RCC 7860 (cell line): ENCODE measurements at regions not wholly inside any gene's neighbourhood (a gene's known extent, or its start where the extent isn't known, plus 50 kb on each side); places are given as distances from the start of the nearest gene placed in this dataset.

Experiments
- DNase-seq: peaks from one replicate; pipeline ENCODE4 v3.0.0-alpha.2; 2015; ENCODE audit warnings: low spot score
- FAIRE-seq: peaks from 2 replicates; lab custom pipeline; 2012; peaks lifted over from hg19 to GRCh38; lab: Jason Lieb, UNC

DNA sequence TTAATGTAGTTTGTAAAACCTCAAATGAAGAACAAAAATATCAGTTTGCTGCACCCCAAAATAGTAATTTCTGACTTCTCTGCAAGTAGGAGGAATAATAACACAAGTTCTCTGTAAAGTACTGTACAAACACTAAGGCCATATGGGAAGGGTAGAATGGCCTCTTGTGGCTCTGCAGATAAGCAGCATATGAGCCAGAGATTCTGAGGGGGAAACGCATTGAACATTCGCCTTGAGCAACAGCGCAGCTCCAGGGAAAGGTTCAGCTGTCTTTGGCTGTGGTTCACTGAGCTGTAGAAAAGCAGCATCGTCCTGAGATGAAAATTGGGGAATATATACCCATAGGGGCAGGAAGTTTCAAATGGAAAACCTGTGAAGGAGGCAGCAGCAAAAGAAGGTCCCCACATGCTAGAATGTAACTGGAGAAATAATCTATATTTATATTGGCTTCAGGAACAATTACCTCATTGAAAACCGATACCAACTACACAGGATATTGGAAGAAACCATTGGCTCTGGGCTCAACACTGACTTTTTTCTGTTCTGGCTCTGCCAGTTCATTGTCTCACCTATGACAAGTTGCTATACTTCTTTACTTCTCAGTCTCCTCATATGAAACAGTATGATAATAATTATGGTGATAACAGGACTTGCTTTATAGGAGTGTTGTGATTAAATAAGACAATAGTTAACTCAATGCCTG, 357.6 kb upstream of the CPEB2 start:
- no peak for FAIRE-seq
- no peak for DNase-seq

DNA sequence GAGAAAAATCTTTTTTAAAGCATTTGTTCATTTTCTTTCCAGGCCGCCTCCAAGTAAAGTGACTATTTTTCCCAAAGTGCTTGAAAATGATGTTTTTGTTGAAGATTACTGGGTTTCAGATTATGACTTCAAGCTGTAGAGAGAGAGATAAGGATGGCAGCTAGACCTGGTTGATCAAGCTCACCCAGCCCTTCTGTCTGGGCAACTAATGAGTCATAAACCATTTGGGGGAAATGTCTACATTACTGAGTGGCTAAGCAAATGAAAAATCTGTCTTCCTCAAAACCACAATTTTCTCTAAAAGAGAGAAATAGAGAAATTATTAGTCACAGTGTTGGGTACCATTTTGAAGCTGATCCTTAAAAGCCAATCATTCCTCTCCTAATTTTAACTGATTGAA, 355.4 kb upstream of the CPEB2 start:
- peak; percentile 7 for DNase-seq
- peak; percentile 38 for FAIRE-seq

DNA sequence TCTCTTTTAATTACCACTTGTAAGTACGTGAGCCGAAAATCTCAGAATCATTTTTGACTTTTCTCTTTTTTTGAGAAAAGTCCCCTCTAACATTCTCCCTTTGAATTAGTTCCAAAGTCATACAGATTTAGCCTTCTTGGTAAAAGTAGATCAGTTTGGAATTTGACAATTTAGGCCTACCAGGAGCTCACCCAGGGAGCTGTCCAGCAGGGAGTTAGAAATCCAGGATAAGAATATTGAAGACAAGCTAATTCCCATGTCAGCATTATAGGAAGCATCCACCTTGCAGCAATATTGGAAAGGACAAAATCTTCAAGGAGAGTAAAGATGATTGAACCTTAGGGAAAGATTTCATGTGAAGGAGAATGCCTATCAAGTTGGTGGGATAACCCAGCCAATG, 352.2 kb upstream of the CPEB2 start:
- FAIRE-seq (no peak), DNase-seq (no peak)

DNA sequence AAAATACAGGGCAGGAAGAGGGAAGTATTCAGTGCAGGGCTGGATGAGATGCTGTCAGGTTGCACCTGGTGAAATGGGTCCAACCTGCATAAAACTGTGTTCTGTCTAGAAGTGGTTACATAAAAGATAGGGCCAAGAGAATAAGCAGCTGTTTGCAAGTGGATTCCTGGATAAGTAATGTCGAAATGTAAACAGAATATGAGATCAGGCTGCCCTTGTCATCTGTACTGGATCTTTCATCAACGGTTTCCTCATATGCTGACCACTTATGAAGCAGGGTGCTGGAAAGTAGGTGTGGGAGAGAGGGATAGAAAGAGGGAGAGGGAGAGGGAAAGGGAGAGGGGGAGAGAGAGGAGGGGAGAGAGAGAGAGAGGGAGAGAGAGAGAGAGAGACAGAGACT, 349.8 kb upstream of the CPEB2 start:
- no peak for FAIRE-seq
- DNase-seq = no peak

DNA sequence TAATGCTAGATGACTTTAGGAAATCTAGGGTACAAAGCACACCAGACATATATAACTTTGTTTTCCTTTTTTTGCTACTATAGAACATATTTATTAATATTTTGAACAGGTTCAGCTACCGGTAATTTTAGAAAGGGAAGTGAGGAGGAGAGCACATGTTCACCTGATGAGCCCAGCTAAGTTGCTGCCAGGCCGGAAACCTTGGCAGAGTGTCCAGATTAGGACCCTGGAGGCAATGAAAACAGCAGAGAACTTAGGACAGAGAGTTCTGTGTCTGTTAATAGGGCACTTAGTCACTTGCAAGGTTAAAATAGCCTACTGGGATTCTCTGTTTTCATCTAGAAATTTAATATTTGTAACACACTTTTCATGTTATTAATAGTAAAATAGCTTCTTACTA, 348.9 kb upstream of the CPEB2 start:
- no peak for FAIRE-seq

DNA sequence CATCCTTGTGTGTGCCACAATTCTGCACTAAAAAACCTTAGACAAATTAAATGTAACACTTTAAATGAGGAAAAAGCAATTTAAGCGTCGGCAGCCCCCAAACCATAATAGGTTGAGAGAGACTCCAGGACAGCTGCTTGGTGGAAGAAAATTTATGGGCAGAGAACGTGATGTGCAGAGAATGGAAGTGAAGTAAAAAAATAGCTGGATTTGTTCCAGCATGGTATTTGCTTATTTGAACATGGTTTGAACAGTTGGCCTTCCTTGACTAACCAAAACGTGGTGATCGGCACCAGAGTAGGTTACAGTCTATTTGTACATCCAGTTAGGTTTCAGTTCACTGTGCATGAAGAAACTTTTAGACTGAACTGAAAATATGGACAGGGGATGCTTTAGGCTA, 343.0 kb upstream of the CPEB2 start:
- no peak for DNase-seq
- FAIRE-seq = no peak

More for the DNA sequence above, 348.9 kb upstream of the CPEB2 start:
- no peak for DNase-seq

DNA sequence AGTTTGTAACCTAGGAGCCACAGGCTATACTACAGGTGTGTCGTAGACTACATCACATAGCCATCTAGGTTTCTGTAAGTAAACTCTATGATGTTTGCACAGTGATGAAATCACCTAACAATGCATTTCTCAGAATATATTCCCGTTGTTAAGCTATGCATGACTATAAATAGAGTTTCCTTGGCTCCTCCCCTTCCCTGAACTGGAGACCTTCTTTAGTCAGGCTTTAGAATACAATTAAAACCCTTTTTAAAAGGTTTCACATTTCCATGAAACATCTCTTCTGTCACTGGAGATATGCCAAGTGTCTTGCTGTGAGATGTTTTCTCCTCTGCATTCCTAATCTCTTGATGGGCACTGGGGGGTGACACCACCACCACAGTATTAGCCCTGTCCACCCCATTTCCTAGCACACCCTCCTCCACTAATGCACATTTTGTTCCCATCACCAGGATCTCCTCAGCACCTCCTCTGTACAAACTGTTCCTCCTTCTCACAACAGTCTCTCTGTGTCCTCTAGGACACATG, 334.6 kb upstream of the CPEB2 start:
- FAIRE-seq (no peak), DNase-seq (no peak)

DNA sequence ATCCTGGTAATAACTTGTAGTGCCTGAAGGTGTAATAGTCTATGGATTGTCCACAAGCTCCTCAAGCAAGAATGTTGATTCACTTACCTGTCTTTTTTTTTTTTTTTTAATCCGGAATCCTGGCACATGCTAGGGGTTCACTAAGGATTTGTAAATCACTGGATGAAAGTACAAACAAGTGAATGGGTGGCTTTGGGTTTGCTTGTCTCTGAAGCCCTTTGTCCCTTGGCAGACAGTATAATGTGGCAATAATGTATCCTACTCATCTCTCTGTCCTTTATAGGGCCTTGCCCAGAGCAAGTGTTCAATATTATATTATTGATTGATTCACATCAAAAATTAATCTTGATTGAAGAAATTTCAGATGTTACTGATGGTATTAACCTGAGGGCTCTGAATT, 334.0 kb upstream of the CPEB2 start:
- FAIRE-seq (no peak), DNase-seq (no peak)

DNA sequence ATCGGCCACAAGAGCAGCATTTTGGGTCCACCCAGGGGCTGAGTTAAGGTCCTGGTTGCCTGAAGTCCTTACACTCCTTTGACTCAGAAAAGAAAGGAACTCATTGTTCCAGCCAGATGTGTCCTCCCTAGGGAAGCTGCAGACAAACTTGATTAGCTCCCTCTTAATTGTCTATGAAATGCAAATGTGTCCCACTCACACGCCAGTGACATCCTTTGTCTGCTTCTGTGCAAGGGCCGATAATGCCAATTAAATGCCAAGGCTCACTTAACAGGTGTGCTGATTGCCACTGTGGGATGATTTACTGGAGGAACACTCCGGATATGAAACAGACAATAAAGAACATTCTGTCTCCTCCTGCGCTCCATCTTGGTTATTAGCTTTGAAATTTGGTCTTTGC, 332.9 kb upstream of the CPEB2 start:
- DNase-seq = no peak

DNA sequence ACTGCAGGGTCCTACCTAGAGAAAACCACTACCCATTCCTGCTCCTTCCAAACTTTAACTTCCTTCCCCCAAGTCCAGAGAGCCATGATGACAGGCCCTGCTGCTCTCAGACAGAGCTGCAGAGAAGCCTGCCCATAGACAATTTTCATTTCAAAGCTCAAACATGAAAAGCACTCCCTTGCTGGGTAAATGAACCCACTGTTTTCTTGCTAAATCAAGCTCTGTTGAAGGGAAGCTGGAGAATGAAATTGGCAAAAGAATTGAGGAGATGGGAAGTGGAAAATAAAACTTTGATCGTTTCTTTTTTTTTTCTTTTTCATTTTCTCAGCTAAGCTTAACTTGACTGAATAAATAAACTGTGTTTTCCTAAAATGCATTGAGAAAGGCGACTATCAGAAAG, 331.1 kb upstream of the CPEB2 start:
- DNase-seq = no peak
- FAIRE-seq = no peak

More for the DNA sequence above, 332.9 kb upstream of the CPEB2 start:
- no peak for FAIRE-seq

DNA sequence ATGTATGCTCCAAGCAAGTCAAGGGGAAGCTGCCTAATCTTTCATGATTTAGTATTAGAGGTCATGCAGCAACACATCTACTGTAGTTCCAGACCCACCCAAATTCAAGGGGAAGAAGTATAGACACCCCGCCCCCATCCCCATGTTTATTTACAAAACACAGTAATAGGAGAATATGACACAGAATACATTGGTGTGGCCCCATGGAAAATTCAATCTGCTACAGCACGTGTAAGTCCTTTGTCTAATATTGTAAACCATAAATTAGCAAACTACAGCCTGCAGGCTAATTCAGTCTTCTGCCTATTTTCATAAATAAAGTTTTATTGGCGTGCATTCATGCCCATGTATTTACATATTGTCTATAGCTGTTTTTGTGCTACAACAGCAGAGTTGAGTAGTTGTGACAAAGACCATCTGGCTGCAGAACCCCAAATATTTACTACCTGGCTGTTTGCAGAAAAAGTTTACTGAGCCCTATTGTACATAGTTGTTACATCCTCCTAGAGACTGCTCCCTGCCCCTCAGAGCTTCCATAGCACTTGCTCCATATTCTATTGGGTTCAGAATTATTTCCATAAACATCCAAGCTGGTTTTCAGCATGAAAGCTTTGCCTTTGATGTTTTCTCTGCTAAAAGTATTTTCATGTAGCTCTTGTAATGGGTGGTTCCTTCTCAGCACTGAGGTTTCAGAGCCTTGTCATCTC, 326.8 kb upstream of the CPEB2 start:
- no peak for DNase-seq
- no peak for FAIRE-seq

DNA sequence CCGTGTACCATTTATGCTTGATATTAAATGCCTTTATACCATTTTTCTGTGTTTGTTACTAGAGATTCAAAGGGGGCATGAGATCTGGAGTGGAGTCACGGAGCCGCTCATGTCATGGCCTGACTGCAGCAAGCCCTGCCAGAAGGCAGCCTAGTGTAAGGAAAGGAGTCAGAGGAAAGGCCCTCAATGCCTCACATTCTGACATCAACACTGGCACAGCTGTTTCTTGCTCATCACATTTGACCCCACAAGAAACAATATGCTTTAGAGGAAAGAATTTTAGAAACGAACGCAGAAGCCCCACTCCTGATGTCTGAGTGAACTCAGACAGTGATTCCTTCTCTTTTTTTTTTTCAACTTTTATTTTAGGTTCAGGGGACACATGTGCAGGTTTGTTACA, 322.4 kb upstream of the CPEB2 start:
- FAIRE-seq (no peak), DNase-seq (no peak)

DNA sequence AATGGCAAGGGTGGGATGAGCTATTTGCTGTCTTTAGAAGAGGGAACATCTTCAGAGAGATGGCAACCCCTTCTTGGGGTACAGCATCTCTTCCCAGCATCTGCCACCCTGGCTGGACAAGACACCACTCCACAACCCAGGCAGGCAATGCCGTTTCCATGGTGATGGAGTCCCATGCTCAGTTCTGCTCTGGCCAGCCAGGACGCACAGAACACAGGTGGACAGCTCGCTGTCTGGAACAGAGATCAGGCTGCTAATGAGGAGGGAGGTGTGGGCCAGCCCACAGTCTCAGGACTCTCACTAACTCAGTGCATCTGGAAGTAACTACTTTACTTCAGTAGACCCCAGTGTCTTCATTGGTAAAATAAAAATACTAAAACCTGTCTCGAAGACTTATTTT, 321.0 kb upstream of the CPEB2 start:
- FAIRE-seq = no peak
- no peak for DNase-seq

DNA sequence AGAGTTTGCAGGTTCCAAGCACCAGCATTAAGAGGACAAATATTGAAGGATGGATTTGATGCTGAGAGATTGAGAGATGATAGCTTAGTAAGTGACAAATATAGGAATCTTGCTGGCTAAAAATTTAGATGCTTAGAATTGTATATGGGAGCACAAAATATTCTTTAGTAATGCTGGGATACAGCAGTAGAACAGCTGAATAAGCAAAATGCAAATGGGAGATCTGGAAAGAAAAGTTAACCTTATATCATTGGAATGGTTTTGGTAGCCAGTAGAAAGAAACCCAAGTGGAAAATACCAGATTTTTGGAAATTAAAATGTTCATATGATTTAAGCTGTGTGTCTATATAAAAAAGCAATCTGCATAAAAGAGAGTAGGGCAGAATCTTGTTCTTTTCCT, 308.6 kb upstream of the CPEB2 start:
- FAIRE-seq (no peak), DNase-seq (no peak)

DNA sequence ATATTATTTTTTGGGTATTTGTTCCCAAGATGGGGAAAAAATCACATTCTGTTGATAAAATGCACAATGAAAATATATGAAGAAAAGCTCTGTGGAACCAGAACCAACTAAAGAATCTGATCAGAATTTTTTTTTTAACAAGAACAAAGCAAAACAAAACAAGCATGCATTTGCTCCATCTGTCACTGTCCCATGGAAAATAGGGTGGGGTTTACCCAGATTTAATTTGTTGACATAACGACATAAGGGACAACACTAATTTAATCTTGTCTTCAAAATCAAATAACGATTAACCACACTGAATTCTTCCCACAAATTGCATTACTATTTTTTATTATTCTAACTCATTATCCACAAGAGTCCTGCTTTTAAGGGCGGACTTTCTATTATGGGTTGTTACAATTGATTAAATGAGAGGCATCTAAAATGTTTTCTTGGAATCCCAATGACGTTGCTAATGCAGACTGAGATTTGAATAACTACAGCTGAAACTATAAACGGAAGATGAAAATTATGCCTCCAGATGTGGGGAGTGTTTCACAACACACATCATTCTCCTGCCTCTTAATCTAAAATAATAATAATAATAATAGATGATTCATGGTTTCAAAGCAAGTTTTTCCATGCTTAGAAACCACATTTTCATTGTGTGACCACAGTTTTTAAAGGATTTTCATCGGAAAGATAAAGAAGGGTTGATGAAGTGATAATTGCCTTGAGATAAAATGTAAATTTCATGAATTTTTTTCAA, 307.0 kb upstream of the CPEB2 start:
- DNase-seq (no peak), FAIRE-seq (no peak)

DNA sequence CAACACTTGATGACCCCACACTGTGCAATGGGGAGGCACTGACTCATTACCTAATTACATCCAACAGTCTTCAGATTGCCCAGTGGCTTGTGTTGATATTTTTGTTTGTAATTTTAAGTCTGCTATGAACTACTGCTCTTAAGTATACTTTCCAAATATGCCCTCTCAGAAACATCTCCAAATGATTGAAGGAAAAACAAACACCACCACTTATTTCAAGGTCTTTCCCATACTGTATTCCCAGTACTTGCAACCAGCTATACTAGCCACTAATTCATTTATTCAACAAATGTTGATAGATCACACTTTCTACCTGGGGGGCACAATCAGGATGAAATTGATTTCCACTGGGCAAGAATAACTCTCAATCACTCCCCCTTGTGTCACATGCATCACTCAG, 302.2 kb upstream of the CPEB2 start:
- DNase-seq = no peak
- no peak for FAIRE-seq

DNA sequence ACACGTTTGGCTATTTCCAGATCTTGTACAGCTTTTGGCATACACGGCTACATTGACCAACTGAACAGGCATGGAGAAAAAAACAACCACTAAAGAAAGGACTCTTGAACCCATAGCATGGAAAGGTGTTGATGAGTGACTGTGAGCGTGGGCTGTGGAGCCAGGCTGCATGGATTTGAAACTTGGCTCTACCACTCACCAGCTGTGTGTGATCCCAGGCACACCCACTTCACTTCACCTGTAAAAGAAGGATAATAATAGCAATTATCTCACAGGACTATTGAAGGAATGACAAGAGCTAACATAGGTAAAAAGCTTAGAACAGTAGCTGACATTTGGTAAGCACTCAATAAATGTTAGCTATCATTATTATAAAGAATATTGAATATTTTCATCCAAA, 301.7 kb upstream of the CPEB2 start:
- FAIRE-seq (no peak), DNase-seq (no peak)

DNA sequence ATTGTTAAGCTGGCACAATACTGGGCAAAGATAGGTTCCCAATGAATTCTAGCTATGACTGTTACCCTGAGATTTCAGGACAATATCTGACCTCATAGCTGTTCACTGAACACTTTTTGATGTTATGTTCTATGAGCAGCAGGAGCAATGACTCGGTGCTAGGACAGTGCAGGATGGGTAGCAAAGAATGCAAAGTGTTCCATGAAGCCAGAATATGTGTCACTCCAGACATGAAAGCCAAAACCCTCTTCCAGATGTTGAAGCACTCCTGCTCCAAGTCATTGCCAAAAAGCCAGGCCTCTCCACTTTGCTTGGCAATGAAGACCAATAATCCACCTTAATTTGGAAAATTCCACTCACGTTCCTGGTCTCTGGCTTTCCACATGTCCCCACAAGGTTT, 300.9 kb upstream of the CPEB2 start:
- DNase-seq = no peak

DNA sequence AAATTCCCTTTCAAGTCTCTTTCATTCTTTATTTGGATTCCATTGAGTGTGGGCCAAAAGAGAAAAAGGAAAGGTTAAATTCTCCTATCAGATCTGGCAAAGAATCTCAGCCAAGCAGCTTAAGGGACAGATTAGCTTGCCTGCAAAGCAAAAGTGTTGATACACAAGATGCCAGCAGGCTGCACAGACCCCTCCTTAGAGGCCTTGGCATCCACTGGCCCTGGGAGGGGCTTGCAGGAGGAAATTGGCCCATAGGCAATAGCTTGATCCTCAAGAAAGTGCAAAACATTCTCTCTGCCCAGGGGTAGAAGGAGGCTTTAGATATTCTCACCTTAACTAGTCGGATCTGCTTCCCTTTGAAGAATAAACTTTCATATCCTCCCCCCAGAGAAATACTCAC, 300.4 kb upstream of the CPEB2 start:
- no peak for DNase-seq
- FAIRE-seq = no peak

More for the DNA sequence above, 300.9 kb upstream of the CPEB2 start:
- FAIRE-seq = no peak

DNA sequence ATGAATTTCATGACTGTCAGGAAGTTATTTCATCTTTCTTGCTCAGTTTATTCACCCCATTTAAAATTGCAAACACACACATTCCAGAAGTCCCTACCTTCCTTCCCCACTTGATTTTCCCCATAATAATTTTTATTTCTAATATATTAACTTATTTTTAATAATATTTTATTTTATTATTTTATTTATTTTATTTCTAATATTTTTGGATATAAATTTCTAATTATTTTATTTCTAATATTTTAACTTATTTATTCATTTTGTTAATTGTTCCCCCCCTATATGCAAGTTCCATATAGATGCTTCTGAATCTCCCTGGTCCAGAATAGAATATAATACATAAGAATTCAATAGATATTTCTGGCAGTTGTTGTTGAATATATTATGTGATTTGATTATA, 293.7 kb upstream of the CPEB2 start:
- FAIRE-seq = peak; percentile 33

DNA sequence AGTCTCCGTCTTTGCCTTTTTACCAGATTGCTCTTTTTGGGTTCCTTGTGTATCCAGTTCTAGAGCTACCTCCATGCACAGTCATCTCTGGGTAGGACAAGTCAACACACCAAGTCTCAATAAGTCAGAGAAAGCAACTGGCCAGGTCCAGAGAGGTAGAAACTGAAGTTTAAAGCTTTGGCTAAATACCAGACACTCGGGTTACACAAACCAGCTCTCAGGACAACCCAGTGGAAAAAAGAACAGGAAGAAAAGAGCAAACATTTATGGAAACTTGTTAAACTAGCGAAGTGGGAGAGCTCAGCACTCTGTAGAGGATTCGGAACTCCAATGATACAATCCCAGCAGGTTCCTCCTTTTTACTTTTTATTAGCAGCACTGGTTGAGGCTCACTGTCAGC, 291.0 kb upstream of the CPEB2 start:
- DNase-seq = no peak
- FAIRE-seq = no peak

More for the DNA sequence above, 293.7 kb upstream of the CPEB2 start:
- DNase-seq = no peak

DNA sequence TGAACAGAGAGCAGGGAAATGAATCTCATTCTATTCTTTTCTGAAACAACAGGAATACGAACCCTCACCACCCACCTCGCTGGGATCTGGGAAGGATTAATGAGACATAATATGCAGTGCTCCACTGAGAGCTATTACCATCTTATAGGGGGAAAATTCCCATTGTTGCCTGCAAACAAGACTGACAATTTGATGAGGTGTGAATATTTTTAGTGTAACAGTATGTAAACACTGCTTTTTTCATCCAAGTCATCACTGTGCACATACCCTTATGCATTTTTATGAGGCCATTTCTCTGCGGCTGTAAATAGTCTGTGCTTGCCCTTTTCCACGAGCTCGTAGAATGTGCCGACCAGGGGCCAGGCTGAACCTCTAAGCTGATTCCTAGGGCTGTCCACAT, 285.6 kb upstream of the CPEB2 start:
- DNase-seq (no peak), FAIRE-seq (no peak)
